Calu3 (cell line): ENCODE measurements at regions not wholly inside any gene's neighbourhood (a gene's known extent, or its start where the extent isn't known, plus 50 kb on each side); places are given as distances from the start of the nearest gene placed in this dataset.

Experiments used
- BruUV-seq: library from RNA; stranded (reverse); fragments of 400-500 nt; replicated peaks from 2 replicates; lab custom pipeline; 2021; lab: Mats Ljungman, UMichigan
- CTCF ChIA-PET: fragments of 300-600 bp; sonication (Branson Sonifier 250); formaldehyde crosslinking; loops from one replicate; lab custom pipeline; 2022; ENCODE audit warnings: antibody characterized with exemption; lab: Charles Lee
- DNase-seq: peaks from one replicate; pipeline ENCODE4 v3.0.0; 2022
- H3K27ac Mint-ChIP-seq: one replicate; pipeline ENCODE4 v1.8.0; 2022; ENCODE audit warnings: mixed read lengths; ENCODE audit not compliant: unreplicated experiment
- H3K27me3 Mint-ChIP-seq: one replicate; pipeline ENCODE4 v1.8.0; 2022; ENCODE audit warnings: mixed read lengths; ENCODE audit not compliant: unreplicated experiment
- H3K36me3 Mint-ChIP-seq: one replicate; pipeline ENCODE4 v1.8.0; 2022; ENCODE audit warnings: mild to moderate bottlenecking, moderate library complexity, mixed read lengths; ENCODE audit not compliant: insufficient read depth, unreplicated experiment
- H3K4me1 Mint-ChIP-seq: one replicate; pipeline ENCODE4 v1.8.0; 2022; ENCODE audit warnings: mild to moderate bottlenecking, low read depth, mixed read lengths; ENCODE audit not compliant: unreplicated experiment
- H3K4me3 Mint-ChIP-seq: one replicate; pipeline ENCODE4 v1.8.0; 2022; ENCODE audit warnings: mild to moderate bottlenecking, low read depth, moderate library complexity, mixed read lengths; ENCODE audit not compliant: unreplicated experiment
- H3K9me3 Mint-ChIP-seq: one replicate; pipeline ENCODE4 v1.8.0; 2022; ENCODE audit warnings: low read depth, mixed read lengths; ENCODE audit not compliant: unreplicated experiment
- intact Hi-C: fragments of 100-400 bp; cut with micrococcal nuclease; formaldehyde crosslinking; loops from one replicate; pipeline ENCODE4 v1.10.0; 2022; ENCODE audit not compliant: unreplicated experiment
- TF ChIP-seq, protein P1 (sequence below): fragments of 200-600 bp; IDR thresholded peaks from one replicate; pipeline ENCODE4 v1.8.0; 2022; ENCODE audit warnings: antibody characterized with exemption; ENCODE audit not compliant: unreplicated experiment

DNA sequence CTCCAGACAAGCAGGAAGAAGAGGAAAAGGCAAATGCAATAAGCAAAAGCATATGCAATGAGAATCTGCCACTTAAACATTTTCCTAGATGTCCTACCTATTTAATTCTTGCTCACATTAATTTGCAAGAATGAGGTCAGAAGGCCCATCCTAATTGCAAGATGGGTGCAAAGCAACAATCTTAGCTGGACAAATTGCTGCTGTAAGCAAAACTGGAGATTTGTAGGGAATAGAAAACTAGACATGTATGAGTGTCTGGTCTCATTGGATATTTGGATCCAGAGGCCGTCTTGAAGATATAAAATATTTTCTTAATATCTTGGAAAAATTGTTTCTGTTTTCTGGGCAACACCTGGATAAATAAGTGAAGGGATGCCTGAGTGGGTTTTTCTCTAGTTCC lies 150.1 kb upstream of the PGR start:
- TF ChIP-seq, protein P1, sequence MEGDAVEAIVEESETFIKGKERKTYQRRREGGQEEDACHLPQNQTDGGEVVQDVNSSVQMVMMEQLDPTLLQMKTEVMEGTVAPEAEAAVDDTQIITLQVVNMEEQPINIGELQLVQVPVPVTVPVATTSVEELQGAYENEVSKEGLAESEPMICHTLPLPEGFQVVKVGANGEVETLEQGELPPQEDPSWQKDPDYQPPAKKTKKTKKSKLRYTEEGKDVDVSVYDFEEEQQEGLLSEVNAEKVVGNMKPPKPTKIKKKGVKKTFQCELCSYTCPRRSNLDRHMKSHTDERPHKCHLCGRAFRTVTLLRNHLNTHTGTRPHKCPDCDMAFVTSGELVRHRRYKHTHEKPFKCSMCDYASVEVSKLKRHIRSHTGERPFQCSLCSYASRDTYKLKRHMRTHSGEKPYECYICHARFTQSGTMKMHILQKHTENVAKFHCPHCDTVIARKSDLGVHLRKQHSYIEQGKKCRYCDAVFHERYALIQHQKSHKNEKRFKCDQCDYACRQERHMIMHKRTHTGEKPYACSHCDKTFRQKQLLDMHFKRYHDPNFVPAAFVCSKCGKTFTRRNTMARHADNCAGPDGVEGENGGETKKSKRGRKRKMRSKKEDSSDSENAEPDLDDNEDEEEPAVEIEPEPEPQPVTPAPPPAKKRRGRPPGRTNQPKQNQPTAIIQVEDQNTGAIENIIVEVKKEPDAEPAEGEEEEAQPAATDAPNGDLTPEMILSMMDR, result no peak
- BruUV-seq, result no TSS peak
- CTCF ChIA-PET, result no interaction called here
- intact Hi-C loops, result no loop called here
- no peaks in the 10 kb centered on the region for H3K4me1 Mint-ChIP-seq
- H3K9me3 Mint-ChIP-seq, result no peaks in the 10 kb centered on the region
- no peak overlapping the region for H3K27ac Mint-ChIP-seq
- H3K27me3 Mint-ChIP-seq, result no peaks in the 10 kb centered on the region
- H3K4me3 Mint-ChIP-seq, result no peak overlapping the region
- DNase-seq, result no peak
- H3K36me3 Mint-ChIP-seq, result no peaks in the 10 kb centered on the region

DNA sequence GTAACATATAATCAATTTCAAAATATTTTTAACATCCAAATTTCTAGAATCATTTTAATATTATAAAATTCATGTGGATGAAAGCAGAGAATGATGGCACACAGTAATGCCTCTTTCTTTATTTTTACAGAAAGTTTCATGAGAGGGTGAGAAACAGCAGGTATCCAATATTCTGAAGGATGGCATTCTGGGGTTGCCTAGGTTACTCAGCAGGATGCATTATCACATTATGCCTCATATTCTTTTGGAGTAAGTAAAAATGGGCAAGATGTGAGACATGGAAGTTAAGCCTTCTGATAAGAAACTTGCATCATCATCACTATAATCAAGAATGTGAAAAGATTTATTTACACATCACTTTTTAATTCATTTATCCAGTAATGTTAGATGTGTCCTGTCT lies 148.7 kb upstream of the PGR start:
- Mint-ChIP-seq H3K4me1 (no peaks in the 10 kb centered on the region), H3K9me3 (no peaks in the 10 kb centered on the region), H3K36me3 (no peaks in the 10 kb centered on the region), H3K27ac (no peak overlapping the region), H3K4me3 (no peak overlapping the region), H3K27me3 (no peaks in the 10 kb centered on the region)
- CTCF ChIA-PET, result no interaction called here
- no peak for DNase-seq
- no TSS peak for BruUV-seq
- intact Hi-C loops, result no loop called here
- TF ChIP-seq, protein P1, result no peak

DNA sequence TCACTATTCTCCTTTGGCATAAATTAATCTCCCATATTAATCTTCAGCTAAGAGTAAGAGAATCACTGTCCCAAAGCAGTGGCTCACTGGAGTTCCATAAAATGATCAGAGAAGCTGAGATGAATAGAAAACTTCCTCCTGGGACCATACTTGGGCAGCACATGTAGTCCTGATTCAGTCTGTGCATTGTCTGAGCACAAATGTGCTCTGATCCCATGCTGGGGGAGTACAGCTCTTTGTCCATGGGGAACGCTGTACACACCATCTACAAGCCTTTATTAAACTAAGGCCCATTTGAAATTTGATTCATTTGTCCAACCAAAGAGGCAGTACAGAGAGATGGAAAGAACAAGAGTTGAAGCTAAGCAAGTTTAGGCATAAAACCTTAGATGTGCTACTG lies 147.4 kb upstream of the PGR start:
- H3K27me3 Mint-ChIP-seq, result no peaks in the 10 kb centered on the region
- intact Hi-C loops, result no loop called here
- no TSS peak for BruUV-seq
- TF ChIP-seq, protein P1, result no peak
- no peaks in the 10 kb centered on the region for H3K36me3 Mint-ChIP-seq
- no peaks in the 10 kb centered on the region for H3K9me3 Mint-ChIP-seq
- CTCF ChIA-PET, result no interaction called here
- no peak overlapping the region for H3K4me3 Mint-ChIP-seq
- no peak overlapping the region for H3K27ac Mint-ChIP-seq
- no peaks in the 10 kb centered on the region for H3K4me1 Mint-ChIP-seq
- no peak for DNase-seq

DNA sequence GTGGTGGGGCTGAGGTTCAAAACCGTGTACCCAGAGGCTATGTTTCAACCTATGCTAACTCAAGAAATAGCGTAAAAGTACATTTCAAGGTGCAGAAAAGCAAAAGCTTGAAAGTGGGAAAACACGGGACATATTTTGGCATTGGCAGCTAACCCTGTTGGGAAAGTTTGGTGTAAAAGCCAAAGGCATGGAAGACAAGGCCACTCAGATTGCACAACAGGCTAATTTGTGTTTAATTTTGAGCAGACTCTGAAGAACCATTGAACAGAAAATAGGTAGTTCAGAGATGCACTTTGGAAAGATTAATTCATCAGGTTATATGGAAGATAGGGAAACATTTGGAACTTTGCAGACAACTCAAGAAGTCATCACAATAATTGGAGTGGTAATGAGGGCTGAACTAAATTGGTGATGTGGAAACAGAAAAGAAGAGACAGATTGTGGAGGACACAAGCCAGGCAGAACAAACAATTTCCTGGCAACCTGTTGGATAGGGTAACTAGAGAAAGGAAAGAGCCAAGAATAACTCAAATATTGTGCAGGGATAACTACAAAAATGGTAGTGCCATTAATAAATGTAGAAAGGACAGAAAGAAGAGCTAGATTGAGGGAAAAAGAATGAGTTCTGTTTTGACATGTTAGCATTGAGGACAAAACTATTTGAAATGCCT lies 140.5 kb upstream of the PGR start:
- Mint-ChIP-seq H3K36me3 (no peaks in the 10 kb centered on the region), H3K4me1 (no peaks in the 10 kb centered on the region), H3K9me3 (no peaks in the 10 kb centered on the region), H3K27me3 (no peaks in the 10 kb centered on the region), H3K27ac (no peak overlapping the region), H3K4me3 (no peak overlapping the region)
- no peak for DNase-seq
- BruUV-seq, result no TSS peak
- TF ChIP-seq, protein P1, result no peak
- CTCF ChIA-PET, result no interaction called here
- intact Hi-C loops, result no loop called here
